ENCODE measurements at regions not wholly inside any gene's neighbourhood (a gene's known extent, or its start where the extent isn't known, plus 50 kb on each side); places are given as distances from the start of the nearest gene placed in this dataset.
"Not testable (repeated sequence)": the region's sequence is repeated elsewhere in the genome, so short reads cannot be mapped to it uniquely, and the experiment has no call there.

GRCh38 chr11:3514635-3515424 is 127.0 kb downstream of the ART5 start:
- DNase-seq (ENCODE audit: low spot score): not testable (repeated sequence)

GRCh38 chr11:3513311-3513710 is 128.5 kb downstream of the ART5 start:
- DNase-seq (ENCODE audit: low spot score): not testable (repeated sequence)

DNA sequence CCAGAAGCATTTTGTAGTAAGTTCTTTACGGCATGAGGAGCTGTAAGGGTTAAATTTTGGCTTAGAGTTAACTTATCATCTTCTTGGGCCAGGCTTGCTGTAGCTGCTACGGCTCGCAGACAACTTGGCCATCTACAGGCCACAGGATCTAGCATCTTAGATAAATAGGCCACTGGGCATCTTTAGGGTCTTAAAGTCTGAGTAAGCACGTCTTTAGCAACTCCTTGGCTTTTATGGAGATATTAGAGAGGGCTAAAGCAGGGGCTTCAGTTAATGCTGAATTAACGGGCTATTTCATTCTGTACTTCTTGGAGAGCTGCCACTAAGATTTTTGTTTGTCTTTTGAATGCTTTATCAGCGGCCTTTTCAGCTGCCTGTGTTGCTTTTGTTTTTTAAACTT is 129.0 kb downstream of the ART5 start:
- DNase-seq (ENCODE audit: low spot score): not testable (repeated sequence)

DNA sequence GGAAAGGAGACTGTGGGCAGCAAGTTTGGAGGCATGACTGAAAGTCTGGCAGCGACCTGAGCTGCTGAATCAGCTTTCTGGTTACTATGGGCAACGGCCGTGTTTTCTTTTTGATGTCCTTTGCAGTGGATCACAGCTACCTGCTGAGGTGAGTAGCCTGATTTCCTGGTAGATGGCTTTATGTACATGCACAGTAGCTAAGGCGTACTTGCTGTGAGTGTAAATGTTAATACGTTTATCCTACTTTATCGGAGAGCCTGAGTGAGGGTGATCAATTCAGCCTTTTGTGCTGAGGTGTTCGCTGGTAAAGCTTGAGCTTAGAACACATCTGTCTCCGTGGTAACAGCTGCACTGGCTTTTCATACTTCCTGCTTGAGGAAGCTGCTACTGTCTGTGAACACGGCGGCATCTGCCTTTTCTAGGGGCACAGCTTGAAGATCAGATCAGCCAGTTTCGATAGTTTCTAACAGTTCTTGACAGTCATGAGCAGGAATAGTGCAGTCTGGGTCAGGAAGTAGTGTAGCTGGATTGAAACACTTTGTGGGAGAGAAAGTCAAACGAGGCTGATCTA is 129.6 kb downstream of the ART5 start:
- DNase-seq (ENCODE audit: low spot score): peak; percentile 22

DNA sequence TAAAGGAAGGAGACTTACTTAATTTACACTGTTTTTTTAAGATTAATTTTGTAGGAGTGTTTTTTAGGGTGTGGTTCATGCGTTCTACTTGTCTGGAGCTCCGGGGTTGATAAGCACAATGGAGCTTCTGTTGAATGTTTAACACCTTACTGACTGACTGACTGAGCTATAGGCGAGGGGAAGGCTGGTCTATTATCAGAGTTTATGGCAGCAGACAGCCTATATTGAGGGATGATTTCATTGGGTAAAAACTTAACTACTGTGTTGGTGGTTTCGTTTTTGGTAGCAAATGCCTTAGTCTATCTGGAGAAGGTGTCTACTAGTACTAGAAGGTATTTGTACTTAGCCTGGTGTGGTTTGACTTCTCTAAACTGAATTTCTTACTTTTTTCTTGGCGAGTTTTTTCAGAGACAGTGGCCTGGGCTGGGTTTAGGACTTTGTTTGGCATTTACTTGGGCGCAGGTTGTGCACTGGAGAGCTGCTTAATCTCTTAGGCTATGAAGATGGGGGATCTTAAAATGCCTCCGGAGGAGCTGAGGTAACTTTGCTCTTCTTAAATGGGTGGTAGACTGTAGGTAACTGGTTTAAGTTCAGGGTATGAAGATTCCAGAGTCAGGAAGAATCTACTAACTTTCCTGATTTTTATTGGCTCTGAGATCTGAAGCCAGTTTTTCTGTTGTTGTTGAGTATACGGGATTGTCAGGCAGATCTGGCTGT is 130.2 kb downstream of the ART5 start:
- not testable (repeated sequence) for DNase-seq (ENCODE audit: low spot score)

GRCh38 chr11:3509563-3509962 is 130.6 kb upstream of the ZNF195 start:
- DNase-seq (ENCODE audit: low spot score): not testable (repeated sequence)

DNA sequence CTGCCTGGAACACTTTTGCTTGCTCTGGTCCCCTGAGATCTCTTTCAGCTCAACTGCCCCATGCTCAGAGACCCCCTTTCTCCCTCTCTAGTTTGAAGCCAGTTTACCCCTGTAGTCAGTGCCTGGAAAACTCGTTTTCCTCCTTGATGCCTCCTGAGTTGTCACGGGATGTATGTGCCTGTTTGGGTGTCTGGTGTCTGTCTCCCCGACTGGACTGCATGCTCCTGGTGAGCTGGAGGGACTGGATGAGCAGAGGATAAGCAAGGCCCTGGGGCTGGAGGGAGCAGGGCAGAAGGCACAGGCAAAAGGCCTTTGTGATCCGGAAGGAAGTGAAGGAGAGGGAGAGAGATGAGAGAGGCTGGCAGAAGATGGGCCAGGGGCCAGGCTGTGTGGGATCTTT is 120.3 kb upstream of the ZNF195 start:
- DNase-seq (ENCODE audit: low spot score): not testable (repeated sequence)

DNA sequence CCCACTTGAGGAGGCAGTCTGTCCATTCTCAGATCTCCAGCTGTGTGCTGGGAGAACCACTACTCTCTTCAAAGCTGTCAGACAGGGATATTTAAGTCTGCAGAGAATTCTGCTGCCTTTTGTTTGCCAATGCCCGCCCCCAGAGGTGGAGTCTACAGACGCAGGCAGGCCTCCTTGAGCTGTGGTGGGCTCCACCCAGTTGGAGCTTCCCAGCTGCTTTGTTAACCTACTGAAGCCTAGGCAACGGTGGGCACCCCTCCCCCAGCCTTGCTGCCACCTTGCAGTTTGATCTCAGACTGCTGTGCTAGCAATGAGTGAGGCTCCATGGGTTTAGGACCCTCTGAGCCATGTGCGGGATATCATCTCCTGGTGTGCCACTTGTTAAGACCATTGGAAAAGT is 119.4 kb upstream of the ZNF195 start:
- DNase-seq (ENCODE audit: low spot score): peak; percentile 55

DNA sequence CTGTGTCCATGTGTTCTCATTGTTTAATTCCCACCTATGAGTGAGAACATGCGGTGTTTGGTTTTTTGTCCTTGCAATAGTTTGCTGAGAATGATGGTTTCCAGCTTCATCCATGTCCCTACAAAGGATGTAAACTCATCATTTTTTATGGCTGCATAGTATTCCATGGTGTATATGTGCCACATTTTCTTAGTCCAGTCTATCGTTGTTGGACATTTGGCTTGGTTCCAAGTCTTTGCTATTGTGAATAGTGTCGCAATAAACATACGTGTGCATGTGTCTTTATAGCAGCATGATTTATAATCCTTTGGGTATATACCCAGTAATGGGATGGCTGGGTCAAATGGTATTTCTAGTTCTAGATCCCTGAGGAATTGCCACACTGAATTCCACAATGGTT is 114.2 kb upstream of the ZNF195 start:
- DNase-seq (ENCODE audit: low spot score): not testable (repeated sequence)

DNA sequence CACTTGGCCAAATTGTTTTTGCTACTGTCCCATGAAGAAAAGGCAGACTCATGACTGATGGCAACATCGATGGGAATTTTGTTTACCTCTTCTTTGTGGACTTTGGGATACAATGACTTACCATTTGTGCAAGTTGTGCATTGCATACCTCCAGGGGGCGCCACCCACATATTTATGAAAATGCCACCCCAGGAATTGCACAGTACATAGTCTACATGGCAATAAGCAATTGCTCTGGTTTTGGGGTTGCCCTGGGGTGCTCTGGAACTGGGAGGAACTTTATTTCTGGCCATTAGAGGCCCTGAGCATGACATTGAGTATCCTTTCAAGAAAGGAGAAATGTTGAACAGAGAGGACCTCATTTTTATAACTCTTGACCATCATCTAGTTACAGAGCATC is 109.1 kb upstream of the ZNF195 start:
- not testable (repeated sequence) for DNase-seq (ENCODE audit: low spot score)

DNA sequence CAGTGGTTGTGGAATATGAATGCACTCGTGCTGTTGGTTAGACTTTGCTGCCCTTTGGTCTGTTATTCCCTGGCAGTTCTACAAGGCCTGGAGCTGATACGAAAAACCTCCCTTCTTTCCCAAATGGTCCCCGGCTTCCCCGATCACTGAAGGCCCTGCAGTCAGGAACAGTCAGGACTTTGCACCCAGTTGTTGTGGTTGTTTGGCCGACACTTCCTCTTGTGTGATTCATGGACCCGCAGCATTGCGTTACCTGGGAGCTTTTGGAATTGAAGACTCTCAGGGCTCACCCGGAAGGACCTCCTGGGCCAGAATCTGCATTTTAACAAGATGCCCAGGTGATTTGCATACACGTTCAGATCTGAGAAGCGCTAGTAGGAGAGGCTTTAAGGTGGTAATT is 106.8 kb upstream of the ZNF195 start:
- DNase-seq (ENCODE audit: low spot score): not testable (repeated sequence)

GRCh38 chr11:3476937-3477885 is 98.3 kb upstream of the ZNF195 start:
- peak; percentile 95 for DNase-seq (ENCODE audit: low spot score)

DNA sequence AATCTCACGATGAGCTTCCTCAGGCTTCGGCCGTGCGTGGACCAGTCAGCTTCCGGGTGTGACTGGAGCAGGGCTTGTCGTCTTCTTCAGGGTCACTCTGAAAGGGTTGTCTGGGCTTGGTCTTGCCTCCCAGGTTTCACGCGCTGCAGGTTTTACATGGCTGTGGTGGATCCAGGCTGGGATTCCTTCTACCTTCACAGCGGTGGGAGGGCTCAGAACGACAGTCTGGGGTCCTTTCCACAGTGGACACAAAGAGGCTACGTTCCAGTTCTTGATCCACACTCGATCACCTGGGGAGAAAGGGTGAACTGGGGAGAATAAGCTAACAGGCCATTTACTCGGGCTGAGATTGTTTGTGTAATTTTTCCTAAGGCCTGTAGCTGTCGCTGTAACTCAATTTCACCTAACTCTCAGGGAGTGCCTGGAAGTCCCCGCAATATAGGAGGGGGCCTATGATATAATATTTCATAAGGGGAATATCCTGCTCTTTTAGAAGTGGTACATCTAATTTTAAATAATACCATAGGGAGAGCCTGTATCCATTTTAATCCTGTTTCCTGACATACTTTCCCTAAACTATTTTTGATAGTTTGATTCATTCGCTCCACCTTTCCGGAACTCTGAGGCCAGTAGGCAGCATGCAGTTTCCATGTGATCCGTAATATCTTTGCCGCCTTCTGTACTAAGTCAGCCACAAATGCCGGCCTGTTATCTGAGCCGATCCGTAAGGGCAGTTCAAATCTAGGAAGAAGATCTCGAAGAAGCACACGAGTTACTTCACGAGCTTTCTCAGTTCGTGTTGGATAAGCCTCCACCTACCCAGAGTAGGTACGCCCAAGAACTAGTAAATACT is 97.4 kb upstream of the ZNF195 start:
- peak; percentile 41 for DNase-seq (ENCODE audit: low spot score)

DNA sequence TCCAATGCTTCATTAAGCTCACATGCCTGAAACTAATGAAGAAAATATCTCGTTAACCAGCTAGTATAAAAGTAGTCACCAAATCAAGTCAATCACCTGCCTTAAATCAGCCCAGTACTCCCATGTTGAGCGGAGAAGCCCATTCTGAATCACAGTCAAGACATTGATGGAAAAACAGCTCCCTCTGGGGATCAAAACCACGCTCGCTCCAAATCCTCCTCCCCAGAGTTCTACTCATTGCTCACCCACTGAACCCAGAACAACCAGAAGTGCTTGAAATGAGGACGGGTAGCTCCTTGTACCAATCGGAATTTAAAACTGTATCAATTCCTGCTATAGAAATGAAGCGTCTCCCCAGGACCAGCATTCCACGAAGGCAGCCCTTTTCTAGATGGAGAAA is 90.0 kb upstream of the ZNF195 start:
- peak; percentile 37 for DNase-seq (ENCODE audit: low spot score)

DNA sequence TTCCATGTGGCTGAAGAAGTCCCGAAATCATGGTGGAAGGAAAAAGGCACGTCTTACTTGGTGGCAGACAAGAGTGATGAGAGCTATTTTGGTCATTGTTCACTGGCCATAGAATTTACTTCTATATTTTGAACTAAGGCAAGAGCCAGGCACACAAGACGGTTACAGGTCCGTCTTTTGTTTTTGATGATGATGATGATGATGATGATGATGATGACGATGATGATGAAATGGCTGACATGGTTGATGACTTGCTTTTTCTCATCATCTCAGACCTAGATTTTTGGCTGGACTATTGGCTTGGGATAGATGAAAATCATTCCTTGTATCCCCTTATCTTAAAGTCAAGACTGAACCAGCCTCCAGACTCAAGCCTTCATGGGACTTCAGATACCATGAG is 88.7 kb upstream of the ZNF195 start:
- not testable (repeated sequence) for DNase-seq (ENCODE audit: low spot score)

- not testable (repeated sequence) for DNase-seq (ENCODE audit: low spot score)
Measured at GRCh38 chr11:3455666-3456065, 76.7 kb upstream of the ZNF195 start.

GRCh38 chr11:3454844-3455243 is 75.9 kb upstream of the ZNF195 start:
- DNase-seq (ENCODE audit: low spot score): peak; percentile 49

- DNase-seq (ENCODE audit: low spot score): not testable (repeated sequence)
Measured at GRCh38 chr11:3453596-3454256, 74.8 kb upstream of the ZNF195 start.

- not testable (repeated sequence) for DNase-seq (ENCODE audit: low spot score)
Measured at GRCh38 chr11:3450822-3451221, 71.9 kb upstream of the ZNF195 start.

GRCh38 chr11:3445535-3445934 is 66.6 kb upstream of the ZNF195 start:
- not testable (repeated sequence) for DNase-seq (ENCODE audit: low spot score)

Data from HT-29 (cell line).